HG03342 (cell line): ENCODE measurements at regions not wholly inside any gene's neighbourhood (a gene's known extent, or its start where the extent isn't known, plus 50 kb on each side); places are given as distances from the start of the nearest gene placed in this dataset.

Experiments
- ATAC-seq: cut with Tn5 transposase; IDR thresholded peaks from one replicate; pipeline ENCODE4 v1.9.1; 2021; ENCODE audit warnings: mild to moderate bottlenecking, moderate library complexity; ENCODE audit not compliant: unreplicated experiment

DNA sequence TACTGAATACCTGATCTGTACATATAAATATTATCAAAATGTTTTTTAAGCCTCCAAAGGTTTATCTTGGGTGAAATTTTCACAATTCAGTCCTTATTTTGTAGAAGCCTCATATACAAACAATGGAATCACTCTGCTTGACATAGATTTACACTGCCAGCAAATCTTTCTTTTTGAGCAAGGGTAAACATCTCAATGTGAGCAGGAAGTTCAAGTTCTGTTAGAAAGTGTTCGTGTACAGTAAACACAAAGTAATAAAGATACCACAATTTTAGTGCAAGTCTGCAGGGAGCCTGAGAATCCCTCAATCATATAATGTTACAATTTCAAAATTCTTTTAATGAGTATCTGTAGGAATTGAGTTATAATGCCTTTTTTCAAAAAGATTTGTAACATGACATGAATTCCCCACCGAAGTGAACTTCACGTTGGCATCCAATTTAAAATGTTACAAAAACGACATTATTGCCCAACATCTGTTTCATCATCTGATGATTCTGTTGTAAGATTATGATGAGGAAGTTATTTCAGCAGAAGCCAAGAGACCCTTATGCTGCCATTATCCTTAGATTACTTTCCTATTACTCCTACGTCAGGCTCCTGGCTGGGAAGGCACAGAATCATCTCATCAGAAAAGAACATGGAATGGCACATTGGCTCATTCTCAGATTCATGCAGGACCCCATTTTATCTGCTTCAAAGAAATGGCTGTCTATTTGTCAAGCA is 283.9 kb upstream of the ACVR2A start:
- no peak for ATAC-seq

GRCh38 chr2:147559070-147559725 is 285.6 kb upstream of the ACVR2A start:
- no peak for ATAC-seq

- no peak for ATAC-seq
Observed at GRCh38 chr2:147558620-147559019, 286.2 kb upstream of the ACVR2A start.

GRCh38 chr2:147554521-147555107 is 290.2 kb upstream of the ACVR2A start:
- ATAC-seq: no peak

GRCh38 chr2:147553775-147554271 is 291.0 kb upstream of the ACVR2A start:
- no peak for ATAC-seq

DNA sequence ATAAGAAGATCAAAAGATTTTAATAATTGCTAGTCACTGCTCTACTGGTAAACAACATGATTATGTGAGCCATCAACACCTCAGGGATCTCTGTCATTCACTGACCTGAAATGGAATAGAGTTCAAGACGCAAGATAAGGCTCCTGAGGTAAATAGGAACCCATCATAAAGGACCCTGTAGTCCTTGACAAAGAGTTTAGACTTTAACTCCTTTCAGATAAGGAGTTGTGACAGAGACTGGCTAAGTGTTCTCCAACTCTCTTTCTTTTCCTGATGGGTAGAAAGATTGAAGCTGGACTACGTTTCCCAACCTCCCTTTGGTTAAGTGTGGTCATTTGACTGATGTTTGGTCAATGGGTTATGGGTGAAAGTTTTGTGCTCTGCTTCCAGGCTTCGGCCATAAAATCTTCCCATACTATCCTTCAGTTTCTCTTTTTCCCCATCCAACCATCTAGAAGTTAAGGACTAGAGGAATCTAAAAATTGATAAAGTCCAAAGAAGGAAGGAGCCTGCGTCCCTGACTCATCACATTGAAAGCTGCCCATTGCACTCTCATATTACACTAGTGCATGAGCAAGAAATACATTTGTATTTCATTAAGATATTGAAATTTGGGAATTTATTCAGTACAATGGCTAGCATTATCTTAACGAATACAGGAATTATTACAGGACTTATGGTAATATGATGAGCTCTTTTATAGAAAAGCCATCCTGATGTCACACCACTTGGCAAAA is 293.7 kb upstream of the ACVR2A start:
- ATAC-seq: no peak

DNA sequence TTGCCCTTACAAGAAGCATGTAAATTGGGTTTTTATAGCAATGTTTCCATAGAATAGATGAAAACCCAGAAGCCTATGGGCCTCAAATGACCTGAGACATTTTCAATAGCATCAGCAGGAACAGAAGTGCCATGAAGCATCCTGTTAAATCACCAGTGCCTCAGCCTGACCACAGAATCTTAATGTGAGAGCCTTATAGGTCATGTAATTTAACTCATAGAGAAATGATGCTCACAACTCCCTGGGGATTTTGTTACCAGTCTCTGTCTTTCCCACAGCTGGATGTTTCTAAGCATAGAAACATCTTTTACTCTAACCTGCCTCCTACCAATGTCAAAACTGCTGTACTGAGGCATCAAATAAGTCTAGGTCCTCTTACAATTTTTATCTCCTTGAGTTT is 295.8 kb upstream of the ACVR2A start:
- ATAC-seq: no peak

DNA sequence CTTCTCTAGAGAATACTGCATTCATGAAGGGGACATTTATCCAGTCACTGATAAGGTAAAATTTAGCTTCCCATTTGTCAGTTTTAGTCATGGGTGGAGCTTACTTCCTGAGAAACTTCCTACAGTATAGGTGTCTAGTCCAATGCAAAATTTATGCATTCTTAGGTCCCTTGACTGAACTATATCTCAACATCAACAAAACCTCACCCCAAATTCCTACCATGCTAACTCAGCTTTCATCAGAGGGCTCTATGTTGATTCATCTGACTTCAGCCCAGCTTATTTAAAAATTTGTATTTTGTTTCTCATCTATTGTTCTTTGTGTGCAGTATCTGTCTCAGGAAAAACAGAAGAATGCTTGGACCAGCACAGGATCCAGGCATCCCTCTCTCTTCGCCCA is 296.4 kb upstream of the ACVR2A start:
- no peak for ATAC-seq

GRCh38 chr2:147547440-147547839 is 297.4 kb upstream of the ACVR2A start:
- no peak for ATAC-seq

- no peak for ATAC-seq
Observed at GRCh38 chr2:147546109-147546508, 298.7 kb upstream of the ACVR2A start.

DNA sequence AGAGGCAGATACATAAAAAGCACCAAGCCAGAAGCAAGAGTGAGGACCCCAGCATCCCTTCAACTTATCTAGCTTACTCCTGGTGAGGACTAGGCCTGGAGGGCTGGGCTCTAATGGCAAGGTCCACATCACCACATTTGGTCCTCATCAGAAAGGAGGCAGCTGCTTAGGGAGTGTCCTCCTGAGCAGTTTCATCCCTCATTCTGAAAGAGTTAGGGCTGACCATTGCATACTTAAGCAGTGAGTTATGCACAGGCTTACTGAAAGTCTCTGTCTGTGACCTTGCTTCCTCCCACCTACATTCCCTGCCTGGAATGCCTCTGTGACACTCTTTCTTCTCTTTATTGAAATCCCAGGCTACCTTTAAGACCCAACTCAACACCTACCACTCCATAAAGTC is 301.8 kb upstream of the ACVR2A start:
- ATAC-seq: no peak

DNA sequence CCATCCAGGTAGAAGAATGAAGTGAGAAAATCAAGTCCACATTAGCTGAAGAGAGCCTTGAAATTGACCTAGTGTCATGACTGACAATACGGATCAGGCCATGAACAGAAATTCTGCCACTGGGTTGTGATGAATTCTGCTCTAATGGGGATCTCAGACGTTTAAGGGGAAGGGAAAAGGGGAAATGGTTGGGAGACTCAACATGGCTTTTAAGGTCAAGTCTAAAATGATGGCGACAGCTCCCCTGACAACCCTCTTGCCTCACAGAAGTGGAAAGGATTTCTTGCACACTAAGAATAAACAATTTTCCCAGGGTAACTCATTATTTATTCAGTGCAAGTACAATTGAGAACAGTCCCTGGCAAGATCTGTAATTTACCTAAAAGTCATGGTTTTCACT is 302.5 kb upstream of the ACVR2A start:
- ATAC-seq: no peak

DNA sequence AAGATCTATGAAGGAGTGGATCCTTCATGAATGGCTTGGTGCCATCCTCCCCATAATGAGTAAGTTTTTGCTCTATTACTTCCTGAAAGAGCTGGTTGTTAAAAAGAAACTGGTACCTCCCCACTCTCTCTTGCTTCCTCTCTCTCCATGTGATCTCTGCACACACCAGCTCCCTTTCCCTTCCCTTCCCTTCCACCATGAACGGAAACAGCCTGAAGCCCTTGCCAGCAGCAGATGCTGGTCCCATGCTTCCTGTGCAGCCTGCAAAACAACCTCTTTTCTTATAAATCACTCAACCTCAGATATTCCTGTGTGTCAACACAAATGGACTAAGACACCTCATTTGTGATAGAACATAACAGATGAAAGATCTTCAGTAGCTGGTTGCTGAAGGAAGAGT is 303.5 kb upstream of the ACVR2A start:
- ATAC-seq: no peak

DNA sequence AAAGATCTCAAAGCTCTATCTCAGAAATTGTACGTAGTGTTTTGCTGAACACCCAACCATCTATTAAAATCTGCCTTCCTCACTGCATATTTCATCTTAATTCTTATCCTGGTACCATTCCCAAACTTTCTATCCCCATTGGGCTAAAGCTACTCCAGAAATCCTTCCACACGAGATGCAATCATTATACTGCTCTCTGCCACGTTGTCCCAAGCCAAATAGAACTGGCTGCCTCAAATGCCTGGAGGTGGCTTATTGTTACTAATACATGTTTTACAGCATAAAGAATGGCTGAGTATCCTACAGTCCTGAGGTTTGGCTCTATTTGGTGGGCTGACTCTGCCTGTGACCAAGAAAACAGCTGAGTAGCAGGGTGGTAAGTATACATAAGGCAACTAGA is 306.0 kb upstream of the ACVR2A start:
- ATAC-seq: no peak

DNA sequence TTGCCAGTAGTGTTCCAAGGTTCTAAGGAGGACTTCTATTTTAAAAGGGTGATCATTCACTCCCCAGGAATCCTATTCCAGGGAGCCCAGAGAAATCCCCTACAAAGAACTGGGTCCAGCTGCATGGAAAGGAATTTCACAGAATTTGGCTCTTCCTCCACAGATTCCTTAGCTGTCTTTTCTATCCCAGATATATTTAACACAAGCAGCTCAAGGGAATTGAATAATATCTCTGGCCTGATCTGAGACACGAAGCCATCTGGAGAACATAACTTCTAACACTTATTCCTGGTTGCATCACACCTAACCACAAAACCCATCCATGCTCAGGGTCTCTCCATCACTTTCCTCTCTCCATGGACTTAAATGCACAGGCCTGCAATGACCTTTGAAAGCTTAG is 306.7 kb upstream of the ACVR2A start:
- ATAC-seq: no peak

DNA sequence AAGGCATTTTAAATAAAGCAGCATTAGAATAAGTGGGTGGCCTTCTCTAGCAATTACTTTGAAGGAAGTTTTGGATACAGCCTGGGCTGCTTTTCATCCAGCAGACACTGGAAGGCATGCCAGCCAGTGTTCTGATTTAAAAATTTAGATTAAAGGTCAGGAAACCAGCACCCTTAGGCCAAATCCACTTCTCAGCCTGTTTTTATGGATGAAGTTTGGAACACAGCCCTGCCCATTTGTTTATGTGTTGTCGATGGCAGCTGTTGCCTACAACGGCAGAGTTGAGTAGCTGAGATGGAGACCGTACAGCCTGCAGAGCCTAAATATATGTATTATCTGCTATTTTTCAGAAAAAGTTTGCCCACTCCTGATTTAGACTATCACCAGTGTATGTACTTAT is 313.6 kb upstream of the ACVR2A start:
- no peak for ATAC-seq

GRCh38 chr2:147530033-147530432 is 314.8 kb upstream of the ACVR2A start:
- ATAC-seq: no peak

- ATAC-seq: no peak
Observed at GRCh38 chr2:147525819-147526489, 318.9 kb upstream of the ACVR2A start.

DNA sequence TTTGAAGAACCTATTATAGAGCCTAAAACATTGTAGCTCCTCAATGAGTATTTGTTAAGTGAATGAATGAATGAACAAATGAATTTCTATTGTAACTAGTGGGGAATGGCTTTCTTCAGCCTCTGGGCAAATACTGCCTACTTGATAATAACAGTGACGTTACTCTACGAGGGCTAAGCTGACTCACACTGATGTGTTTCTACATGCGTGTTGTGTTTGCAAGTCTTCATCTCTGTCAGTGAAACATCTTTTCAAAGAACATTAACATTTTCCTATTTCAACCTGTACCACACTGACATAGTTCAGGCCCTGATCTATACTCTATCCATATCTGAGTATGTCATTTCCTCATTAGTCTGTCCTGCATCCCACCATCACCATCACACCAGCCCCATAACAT is 319.9 kb upstream of the ACVR2A start:
- ATAC-seq: no peak

GRCh38 chr2:147523415-147523814 is 321.4 kb upstream of the ACVR2A start:
- ATAC-seq: no peak

- no peak for ATAC-seq
Observed at GRCh38 chr2:147521936-147522335, 322.9 kb upstream of the ACVR2A start.
